Liver (tissue), 3 donors: ENCODE measurements at regions not wholly inside any gene's neighbourhood (a gene's known extent, or its start where the extent isn't known, plus 50 kb on each side); places are given as distances from the start of the nearest gene placed in this dataset.

ENCODE experiments used
- ATF3 ChIP-seq: IDR thresholded peaks from 2 replicates; pipeline ENCODE4 v1.6.1; 2016; ENCODE audit warnings: antibody characterized with exemption
- CTCF ChIP-seq: fragments of 150-350 bp; IDR thresholded peaks from 2 replicates; pipeline ENCODE4 v1.5.1; 2017; ENCODE audit warnings: improper control_type of control experiment, low read depth, low read length; ENCODE audit not compliant: missing input control
- EGR1 ChIP-seq, 2 donors: IDR thresholded peaks; 2 replicates each; pipeline ENCODE4 v1.6.1; 2016 to 2018; ENCODE audit warnings: antibody characterized with exemption in 2 of 2, low read depth in 2 of 2
- FOXA1 ChIP-seq: IDR thresholded peaks from 2 replicates; pipeline ENCODE4 v1.6.1; 2016; ENCODE audit warnings: antibody characterized with exemption
- GABPA ChIP-seq, 2 donors: IDR thresholded peaks in 1 of 2; conservative IDR thresholded peaks in 1 of 2; 2 replicates each; pipeline ENCODE4 v1.6.1; 2016; ENCODE audit warnings: antibody characterized with exemption in 2 of 2, mild to moderate bottlenecking in 1 of 2, moderate library complexity in 1 of 2
- JUND ChIP-seq, 2 donors: IDR thresholded peaks; 2 replicates each; pipeline ENCODE4 v1.6.1; 2016; ENCODE audit warnings: antibody characterized with exemption in 2 of 2
- MAX ChIP-seq: IDR thresholded peaks from 2 replicates; pipeline ENCODE4 v1.6.1; 2016; ENCODE audit warnings: antibody characterized with exemption
- RAD21 ChIP-seq, 2 donors: IDR thresholded peaks; 2 replicates each; pipeline ENCODE4 v1.6.1; 2016; ENCODE audit warnings: antibody characterized with exemption in 2 of 2, mild to moderate bottlenecking in 2 of 2
- REST ChIP-seq: IDR thresholded peaks from 2 replicates; pipeline ENCODE4 v1.6.1; 2016; ENCODE audit warnings: antibody characterized with exemption, mild to moderate bottlenecking
- RXRA ChIP-seq, 2 donors: IDR thresholded peaks; 2 replicates each; pipeline ENCODE4 v1.6.1; 2017 to 2018; ENCODE audit warnings: antibody characterized with exemption in 2 of 2, mild to moderate bottlenecking in 1 of 2
- SP1 ChIP-seq: IDR thresholded peaks from 2 replicates; pipeline ENCODE4 v1.6.1; 2018; ENCODE audit warnings: antibody characterized with exemption, mild to moderate bottlenecking
- TAF1 ChIP-seq: conservative IDR thresholded peaks from 2 replicates; pipeline ENCODE4 v1.6.1; 2016; ENCODE audit warnings: antibody characterized with exemption, mild to moderate bottlenecking
- YY1 ChIP-seq: IDR thresholded peaks from 2 replicates; pipeline ENCODE4 v1.6.1; 2016; ENCODE audit warnings: antibody characterized with exemption, mild to moderate bottlenecking
- ZBTB33 ChIP-seq: IDR thresholded peaks from 2 replicates; pipeline ENCODE4 v1.6.1; 2016; ENCODE audit warnings: antibody characterized with exemption
- donor health status: healthy.
- donor health status: healthy.

GRCh38 chr4:17165286-17165685, 266.8 kb upstream of the LDB2 start:
- TF ChIP-seq CTCF (no peak), SP1 (no peak), JUND (IDR thresholded peaks at IDR 0.05) (no peak), REST (no peak), MAX (no peak), GABPA (IDR thresholded peaks at IDR 0.05 in 1 of 2, conservative IDR thresholded peaks at IDR 0.05 in 1 of 2) (no peak), ATF3 (no peak), EGR1 (IDR thresholded peaks at IDR 0.05; ENCODE audit: low read depth in 2 of 2) (no peak), RXRA (IDR thresholded peaks at IDR 0.05) (no peak), FOXA1 (no peak), TAF1 (no peak), YY1 (no peak), RAD21 (IDR thresholded peaks at IDR 0.05) (no peak), ZBTB33 (no peak)
